ENCODE measurements at regions not wholly inside any gene's neighbourhood (a gene's known extent, or its start where the extent isn't known, plus 50 kb on each side); places are given as distances from the start of the nearest gene placed in this dataset.

- DNase-seq (ENCODE audit: extremely low read depth in 1 of 4, low spot score in 3 of 4) = no peak
- TF ChIP-seq ZNF280A (IDR thresholded peaks at IDR 0.05; ENCODE audit: low read depth, partially characterized antibody) = no peak
- no peak for TF ChIP-seq ZNF224 (CRISPR knock-in tag; IDR thresholded peaks at IDR 0.05)
- TF ChIP-seq ZBTB49 (CRISPR knock-in tag; IDR thresholded peaks at IDR 0.05; ENCODE audit: borderline replicate concordance) = no peak
- no peak for TF ChIP-seq CHD4 (IDR thresholded peaks at IDR 0.05; ENCODE audit: insufficient read depth, insufficient replicate concordance, low read depth, low read length, poor library complexity, severe bottlenecking)
- no peak for TF ChIP-seq U2AF2 (optimal IDR thresholded peaks at IDR 0.05; ENCODE audit: low read depth, low read length)
- TF ChIP-seq CAMTA2 (CRISPR knock-in tag; conservative IDR thresholded peaks at IDR 0.05) = no peak
- no peak for TF ChIP-seq ZNF644 (tag; IDR thresholded peaks at IDR 0.05; ENCODE audit: low read depth)
- TF ChIP-seq SMARCA5 (IDR thresholded peaks at IDR 0.05) = no peak
- no peak for TF ChIP-seq ZEB2 (IDR thresholded peaks at IDR 0.05)
- TF ChIP-seq MAFG (tag; conservative IDR thresholded peaks at IDR 0.05) = no peak
- no peak for TF ChIP-seq ZNF134 (CRISPR knock-in tag; conservative IDR thresholded peaks at IDR 0.05)
- no peak for TF ChIP-seq ILK (tag; IDR thresholded peaks at IDR 0.05; ENCODE audit: borderline replicate concordance, low read depth)
- no peak for TF ChIP-seq ZNF609 (CRISPR knock-in tag; IDR thresholded peaks at IDR 0.05; ENCODE audit: borderline replicate concordance)
- no peak for TF ChIP-seq PRMT5 (CRISPR knock-in tag; IDR thresholded peaks at IDR 0.05)
- no peak for TF ChIP-seq RFX5 (IDR thresholded peaks at IDR 0.05; ENCODE audit: low read depth, low read length)
- TF ChIP-seq LEF1 (IDR thresholded peaks at IDR 0.05) = no peak
These were observed 238.4 kb upstream of the MKI67 start for GRCh38 chr10:128364631-128365030.

More at GRCh38 chr10:128364631-128365030, 238.4 kb upstream of the MKI67 start:
- FAIRE-seq (no peak), ATAC-seq (no peak)
- no TSS peak for BruUV-seq (replicated peaks)
- Histone ChIP-seq H3K4me2 (ENCODE audit: insufficient read depth, low read length) (no peak overlapping the region), H3K27ac (ENCODE audit: extremely low read depth, low read depth, low read length) (no peak overlapping the region), H3K36me3 (ENCODE audit: control insufficient read depth, insufficient read depth, low read length) (no peaks in the 10 kb centered on the region), H3K9me3 (replicated peaks; ENCODE audit: control insufficient read depth, insufficient read depth, low read depth, low read length) (no peaks in the 10 kb centered on the region), H3K9me1 (ENCODE audit: control insufficient read depth, insufficient read depth, low read length) (no peaks in the 10 kb centered on the region), H3K4me3 (no peak overlapping the region), H3K4me1 (replicated peaks in 1 of 2; ENCODE audit: control insufficient read depth in 2 of 2, insufficient read depth in 2 of 2, low read length in 2 of 2) (no peaks in the 10 kb centered on the region), H3K27me3 (ENCODE audit: control insufficient read depth in 2 of 2, insufficient read depth in 2 of 2, low read length in 2 of 2) (peaks cover 0 to 13% of the 10 kb centered on the region in 2 experiments; a peak in 1 of 5 replicates), H3K79me2 (ENCODE audit: control insufficient read depth, insufficient read depth, low read length) (no peaks in the 10 kb centered on the region), H3K9ac (ENCODE audit: insufficient read depth in 1 of 2, low read depth in 2 of 2, low read length in 2 of 2) (no peak overlapping the region), H4K20me1 (replicated peaks; ENCODE audit: control insufficient read depth, insufficient read depth, low read length) (no peaks in the 10 kb centered on the region), H2AFZ (ENCODE audit: low read depth, low read length) (no peak overlapping the region)
- in situ Hi-C loops (cut with MboI) (loop anchor here (5.0 kb wide), 1 partner anchor 77 kb away; no protein-coding TSS in a partner anchor), intact Hi-C loops (cut with micrococcal nuclease) (no loop called here)
- 0% methylated on average over 2 of the region's 3 CpGs for WGBS (ENCODE audit: insufficient coverage, low coverage, missing lambda C conversion rate)
- ChIA-PET CTCF (ENCODE audit: low intra/inter-chr PET ratio) (no interaction called here), POLR2A (no interaction called here)

All from K562 (cell line).